ENCODE measurements at regions not wholly inside any gene's neighbourhood (a gene's known extent, or its start where the extent isn't known, plus 50 kb on each side); places are given as distances from the start of the nearest gene placed in this dataset.

GRCh38 chr11:110798201-110798900 is 86.1 kb upstream of the ARHGAP20 start (continued):
- TF ChIP-seq ZNF121 (CRISPR knock-in tag; IDR thresholded peaks at IDR 0.05) = no peak
- TF ChIP-seq AFF4 (CRISPR knock-in tag; IDR thresholded peaks at IDR 0.05; ENCODE audit: borderline replicate concordance) = no peak

GRCh38 chr11:110797453-110797852 is 85.2 kb upstream of the ARHGAP20 start:
- no peak overlapping the region for H3K4me3 Mint-ChIP-seq
- H3K4me1 Mint-ChIP-seq = peaks cover 13% of the 10 kb centered on the region
- no peaks in the 10 kb centered on the region for H3K36me3 Mint-ChIP-seq
- H3K27ac Mint-ChIP-seq = no peak overlapping the region
- CTCF ChIA-PET = no interaction called here
- ATAC-seq (no peak), DNase-seq (ENCODE audit: low spot score) (no peak)
- TF ChIP-seq ZNF671 (CRISPR knock-in tag; IDR thresholded peaks at IDR 0.05) = no peak
- no peak for TF ChIP-seq CREM (CRISPR knock-in tag; IDR thresholded peaks at IDR 0.05)
- TF ChIP-seq NFYB (CRISPR knock-in tag; conservative IDR thresholded peaks at IDR 0.05; ENCODE audit: low read depth) = no peak
- no peak for TF ChIP-seq ZMAT4 (CRISPR knock-in tag; IDR thresholded peaks at IDR 0.05)
- no peak for TF ChIP-seq ARID4B (CRISPR knock-in tag; IDR thresholded peaks at IDR 0.05; ENCODE audit: borderline replicate concordance)
- no peak for TF ChIP-seq ZNF232 (CRISPR knock-in tag; IDR thresholded peaks at IDR 0.05)
- no peak for TF ChIP-seq ZNF512 (CRISPR knock-in tag; IDR thresholded peaks at IDR 0.05; ENCODE audit: borderline replicate concordance)
- POLR2A ChIA-PET = no interaction called here
- H3K9me3 Mint-ChIP-seq = no peaks in the 10 kb centered on the region
- H3K27me3 Mint-ChIP-seq (ENCODE audit: low read depth) = no peaks in the 10 kb centered on the region

- DNase-seq (ENCODE audit: low spot score) (no peak), ATAC-seq (no peak)
- Mint-ChIP-seq H3K9me3 (no peaks in the 10 kb centered on the region), H3K4me1 (peaks cover 13% of the 10 kb centered on the region), H3K4me3 (no peak overlapping the region), H3K27ac (no peak overlapping the region), H3K36me3 (no peaks in the 10 kb centered on the region), H3K27me3 (ENCODE audit: low read depth) (no peaks in the 10 kb centered on the region)
- ChIA-PET CTCF (no interaction called here), POLR2A (no interaction called here)
- TF ChIP-seq ELF4 (CRISPR knock-in tag; IDR thresholded peaks at IDR 0.05; ENCODE audit: low read depth) = no peak
Measured at GRCh38 chr11:110795112-110795624, 82.9 kb upstream of the ARHGAP20 start.
